ENCODE measurements at regions not wholly inside any gene's neighbourhood (a gene's known extent, or its start where the extent isn't known, plus 50 kb on each side); places are given as distances from the start of the nearest gene placed in this dataset.

DNA sequence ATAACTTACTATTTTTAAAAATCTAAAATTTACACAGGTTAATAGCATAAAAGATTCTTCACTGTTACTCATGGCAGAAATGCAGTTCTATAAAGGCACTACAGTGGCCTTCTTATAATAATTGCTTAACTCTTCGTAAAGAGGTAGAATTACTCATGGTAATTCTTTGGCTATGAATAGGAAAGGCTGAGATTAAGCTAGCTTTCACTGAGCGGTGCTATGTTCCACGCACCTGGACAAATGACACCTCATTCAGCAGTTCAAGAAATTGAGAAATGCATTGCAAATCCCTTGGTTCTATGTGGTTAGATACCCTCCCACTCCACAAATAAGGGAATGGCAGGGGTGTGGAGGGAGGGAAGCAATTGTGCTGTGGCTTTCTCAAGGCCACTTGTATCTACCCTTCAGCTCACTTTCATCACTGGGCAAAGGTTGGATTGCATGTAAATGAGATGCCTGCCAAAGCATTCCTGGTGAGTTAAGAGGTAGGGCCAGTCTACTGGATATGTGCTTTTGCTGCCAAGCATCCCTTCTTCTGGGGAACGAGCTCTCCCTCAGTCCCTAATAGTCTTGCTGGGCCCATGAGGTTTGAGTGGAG lies 210.9 kb downstream of the TEX36 start:
- H3K9me3 Mint-ChIP-seq (ENCODE audit: unreplicated experiment): no peaks in the 10 kb centered on the region
- no peak overlapping the region for H3K27ac Mint-ChIP-seq (ENCODE audit: unreplicated experiment)
- H3K4me1 Mint-ChIP-seq (ENCODE audit: unreplicated experiment): peaks cover 11% of the 10 kb centered on the region
- H3K4me3 Mint-ChIP-seq (ENCODE audit: unreplicated experiment): no peak overlapping the region
- H3K36me3 Mint-ChIP-seq (ENCODE audit: low read depth, unreplicated experiment): no peaks in the 10 kb centered on the region
- peaks cover 2% of the 10 kb centered on the region for H3K27me3 Mint-ChIP-seq (ENCODE audit: unreplicated experiment)
- DNase-seq (ENCODE audit: low spot score): no peak
- no peak for TF ChIP-seq CTCF (IDR thresholded peaks at IDR 0.05; ENCODE audit: unreplicated experiment)

- no peak for TF ChIP-seq CTCF (IDR thresholded peaks at IDR 0.05; ENCODE audit: unreplicated experiment)
- Mint-ChIP-seq H3K27ac (ENCODE audit: unreplicated experiment) (no peak overlapping the region), H3K9me3 (ENCODE audit: unreplicated experiment) (no peaks in the 10 kb centered on the region), H3K27me3 (ENCODE audit: unreplicated experiment) (peaks cover 2% of the 10 kb centered on the region), H3K4me1 (ENCODE audit: unreplicated experiment) (peaks cover 3% of the 10 kb centered on the region), H3K4me3 (ENCODE audit: unreplicated experiment) (no peak overlapping the region), H3K36me3 (ENCODE audit: low read depth, unreplicated experiment) (no peaks in the 10 kb centered on the region)
- DNase-seq (ENCODE audit: low spot score): no peak
Observed at GRCh38 chr10:125468278-125468677, 214.7 kb downstream of the TEX36 start.

- Mint-ChIP-seq H3K27ac (ENCODE audit: unreplicated experiment) (no peak overlapping the region), H3K27me3 (ENCODE audit: unreplicated experiment) (no peaks in the 10 kb centered on the region), H3K4me3 (ENCODE audit: unreplicated experiment) (no peak overlapping the region), H3K9me3 (ENCODE audit: unreplicated experiment) (no peaks in the 10 kb centered on the region), H3K4me1 (ENCODE audit: unreplicated experiment) (no peaks in the 10 kb centered on the region), H3K36me3 (ENCODE audit: low read depth, unreplicated experiment) (no peaks in the 10 kb centered on the region)
- TF ChIP-seq CTCF (IDR thresholded peaks at IDR 0.05; ENCODE audit: unreplicated experiment): no peak
- no peak for DNase-seq (ENCODE audit: low spot score)
Observed at GRCh38 chr10:125466685-125467084, 216.3 kb downstream of the TEX36 start.

DNA sequence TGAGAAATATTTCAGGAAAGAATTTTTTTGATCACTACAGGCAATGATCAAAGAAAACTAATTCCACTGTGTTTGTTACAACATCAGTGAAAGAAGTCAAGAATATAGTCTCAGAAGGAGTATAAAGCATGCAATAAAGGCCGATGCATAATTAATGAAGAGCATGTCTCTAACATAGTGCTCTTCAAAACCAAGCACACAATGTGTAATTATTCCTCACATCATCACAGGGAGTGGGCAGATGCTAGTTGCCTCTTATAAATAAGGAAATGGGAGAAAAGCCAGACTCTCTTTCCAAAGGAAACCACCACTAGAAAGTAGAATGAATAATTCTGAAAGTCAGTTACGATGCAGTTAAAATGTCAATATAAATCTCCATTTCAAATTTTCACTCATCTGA lies 220.1 kb downstream of the TEX36 start:
- Mint-ChIP-seq H3K36me3 (ENCODE audit: low read depth, unreplicated experiment) (no peaks in the 10 kb centered on the region), H3K27ac (ENCODE audit: unreplicated experiment) (no peak overlapping the region), H3K4me1 (ENCODE audit: unreplicated experiment) (no peaks in the 10 kb centered on the region), H3K9me3 (ENCODE audit: unreplicated experiment) (no peaks in the 10 kb centered on the region), H3K4me3 (ENCODE audit: unreplicated experiment) (no peak overlapping the region), H3K27me3 (ENCODE audit: unreplicated experiment) (no peaks in the 10 kb centered on the region)
- TF ChIP-seq CTCF (IDR thresholded peaks at IDR 0.05; ENCODE audit: unreplicated experiment): no peak
- DNase-seq (ENCODE audit: low spot score): no peak

DNA sequence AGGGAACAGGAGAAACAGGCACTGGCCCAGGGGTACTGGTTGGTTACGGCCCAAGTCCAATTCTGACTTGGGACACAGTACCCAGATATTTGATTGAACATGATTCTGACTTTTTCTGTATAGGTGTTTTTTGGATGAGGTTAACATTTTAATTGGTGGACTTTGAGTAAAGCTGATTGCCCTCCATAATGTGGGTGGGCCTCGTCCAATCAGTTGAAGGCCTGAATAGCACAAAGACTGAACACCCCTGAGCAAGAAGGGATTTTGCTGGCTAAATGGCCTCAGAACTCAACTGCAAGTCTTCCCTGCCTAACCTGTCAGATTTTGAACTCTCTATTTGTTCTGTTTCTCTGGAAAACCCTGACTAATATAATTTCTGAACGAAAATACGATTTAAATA lies 222.6 kb downstream of the TEX36 start:
- no peak for TF ChIP-seq CTCF (IDR thresholded peaks at IDR 0.05; ENCODE audit: unreplicated experiment)
- H3K4me1 Mint-ChIP-seq (ENCODE audit: unreplicated experiment): no peaks in the 10 kb centered on the region
- H3K4me3 Mint-ChIP-seq (ENCODE audit: unreplicated experiment): no peak overlapping the region
- H3K27ac Mint-ChIP-seq (ENCODE audit: unreplicated experiment): no peak overlapping the region
- no peaks in the 10 kb centered on the region for H3K9me3 Mint-ChIP-seq (ENCODE audit: unreplicated experiment)
- no peak for DNase-seq (ENCODE audit: low spot score)
- H3K36me3 Mint-ChIP-seq (ENCODE audit: low read depth, unreplicated experiment): no peaks in the 10 kb centered on the region
- no peaks in the 10 kb centered on the region for H3K27me3 Mint-ChIP-seq (ENCODE audit: unreplicated experiment)

All from endothelial cell (in vitro differentiated cells).